BE2C (cell line): ENCODE measurements at regions not wholly inside any gene's neighbourhood (a gene's known extent, or its start where the extent isn't known, plus 50 kb on each side); places are given as distances from the start of the nearest gene placed in this dataset.

Source experiments
- DNase-seq: peaks from one replicate; pipeline ENCODE4 v3.0.0-alpha.2; 2020
- H3K27me3 ChIP-seq: fragments of 250-450 bp; sonication (Bioruptor Pico); 2 replicates; pipeline ENCODE4 v1.5.1; 2020; ENCODE audit warnings: mild to moderate bottlenecking
- H3K36me3 ChIP-seq: fragments of 250-450 bp; sonication (Bioruptor Pico); 2 replicates; pipeline ENCODE4 v1.5.1; 2020; ENCODE audit warnings: mild to moderate bottlenecking
- H3K4me1 ChIP-seq: fragments of 250-450 bp; sonication (Bioruptor Pico); 2 replicates; pipeline ENCODE4 v1.5.1; 2020
- H3K4me3 ChIP-seq: 2 replicates; pipeline ENCODE4 v1.5.1; 2011; ENCODE audit warnings: low read depth, low read length
- H3K9me3 ChIP-seq: fragments of 250-450 bp; sonication (Bioruptor Pico); 2 replicates; pipeline ENCODE4 v1.5.1; 2020
- TF ChIP-seq, protein P1 (sequence below): IDR thresholded peaks from 2 replicates; pipeline ENCODE4 v1.5.1; 2012; ENCODE audit warnings: mild to moderate bottlenecking, low read depth, low read length

GRCh38 chr9:7549249-7549648, 250.3 kb downstream of the DMAC1 start:
- no peaks in the 10 kb centered on the region; the same call in 1 of the 2 replicates for H3K27me3 ChIP-seq
- no peak overlapping the region for H3K4me3 ChIP-seq
- DNase-seq, result no peak
- no peaks in the 10 kb centered on the region for H3K4me1 ChIP-seq
- no peaks in the 10 kb centered on the region for H3K9me3 ChIP-seq
- no peaks in the 10 kb centered on the region for H3K36me3 ChIP-seq
- TF ChIP-seq, protein P1, sequence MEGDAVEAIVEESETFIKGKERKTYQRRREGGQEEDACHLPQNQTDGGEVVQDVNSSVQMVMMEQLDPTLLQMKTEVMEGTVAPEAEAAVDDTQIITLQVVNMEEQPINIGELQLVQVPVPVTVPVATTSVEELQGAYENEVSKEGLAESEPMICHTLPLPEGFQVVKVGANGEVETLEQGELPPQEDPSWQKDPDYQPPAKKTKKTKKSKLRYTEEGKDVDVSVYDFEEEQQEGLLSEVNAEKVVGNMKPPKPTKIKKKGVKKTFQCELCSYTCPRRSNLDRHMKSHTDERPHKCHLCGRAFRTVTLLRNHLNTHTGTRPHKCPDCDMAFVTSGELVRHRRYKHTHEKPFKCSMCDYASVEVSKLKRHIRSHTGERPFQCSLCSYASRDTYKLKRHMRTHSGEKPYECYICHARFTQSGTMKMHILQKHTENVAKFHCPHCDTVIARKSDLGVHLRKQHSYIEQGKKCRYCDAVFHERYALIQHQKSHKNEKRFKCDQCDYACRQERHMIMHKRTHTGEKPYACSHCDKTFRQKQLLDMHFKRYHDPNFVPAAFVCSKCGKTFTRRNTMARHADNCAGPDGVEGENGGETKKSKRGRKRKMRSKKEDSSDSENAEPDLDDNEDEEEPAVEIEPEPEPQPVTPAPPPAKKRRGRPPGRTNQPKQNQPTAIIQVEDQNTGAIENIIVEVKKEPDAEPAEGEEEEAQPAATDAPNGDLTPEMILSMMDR, result no peak

DNA sequence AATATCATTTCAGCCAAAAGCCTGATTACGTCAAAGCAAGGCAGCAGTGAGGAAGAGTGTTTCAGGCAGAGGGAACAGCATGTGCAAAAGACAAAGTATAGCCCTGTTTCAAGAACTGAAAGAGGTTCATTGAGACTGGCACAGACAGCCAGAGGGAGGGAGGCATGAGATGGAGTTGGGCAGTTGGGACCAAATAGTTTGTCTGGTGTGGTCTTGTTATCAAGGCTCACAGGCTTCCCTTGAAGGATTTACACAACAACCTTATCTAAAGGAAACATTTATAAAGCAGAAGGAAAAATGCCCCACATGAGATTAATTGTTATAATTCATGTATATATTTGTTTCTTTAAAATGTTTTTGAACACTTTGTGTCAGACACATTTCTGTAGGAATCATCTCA, 253.3 kb downstream of the DMAC1 start:
- no peaks in the 10 kb centered on the region for H3K36me3 ChIP-seq
- H3K4me3 ChIP-seq, result no peak overlapping the region
- TF ChIP-seq, protein P1, result no peak
- no peak for DNase-seq
- no peaks in the 10 kb centered on the region; the same call in 1 of the 2 replicates for H3K27me3 ChIP-seq
- H3K4me1 ChIP-seq, result no peaks in the 10 kb centered on the region
- no peaks in the 10 kb centered on the region for H3K9me3 ChIP-seq

GRCh38 chr9:7545371-7546165, 254.0 kb downstream of the DMAC1 start:
- Histone ChIP-seq H3K27me3 (no peaks in the 10 kb centered on the region), H3K36me3 (no peaks in the 10 kb centered on the region), H3K4me1 (no peaks in the 10 kb centered on the region), H3K4me3 (no peak overlapping the region), H3K9me3 (no peaks in the 10 kb centered on the region)
- TF ChIP-seq, protein P1, result no peak
- no peak for DNase-seq

- H3K36me3 ChIP-seq, result no peaks in the 10 kb centered on the region
- TF ChIP-seq, protein P1, result no peak
- H3K4me3 ChIP-seq, result no peak overlapping the region
- H3K9me3 ChIP-seq, result no peaks in the 10 kb centered on the region
- no peaks in the 10 kb centered on the region for H3K4me1 ChIP-seq
- no peaks in the 10 kb centered on the region for H3K27me3 ChIP-seq
- no peak for DNase-seq
These were observed 256.9 kb downstream of the DMAC1 start for GRCh38 chr9:7542693-7543092.

DNA sequence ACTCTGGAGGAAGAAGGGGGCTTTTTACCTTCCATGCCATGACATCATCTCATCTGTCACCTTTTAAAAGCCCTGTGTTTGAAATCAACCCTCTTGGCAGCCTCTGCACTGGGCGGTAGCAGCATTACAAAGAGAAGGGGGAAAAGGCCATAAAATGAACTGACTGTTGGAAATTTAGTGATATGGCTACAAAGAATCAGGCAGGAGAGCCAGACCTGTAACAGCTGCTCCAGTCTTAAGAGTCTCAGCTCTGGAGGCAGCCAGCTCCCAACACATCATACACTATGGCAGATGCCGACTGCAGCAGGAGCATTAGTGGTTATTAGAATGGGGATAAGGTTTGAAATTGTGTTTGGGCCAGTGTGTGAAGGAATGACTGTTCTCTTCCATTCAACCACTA, 257.5 kb downstream of the DMAC1 start:
- no peaks in the 10 kb centered on the region for H3K36me3 ChIP-seq
- no peaks in the 10 kb centered on the region for H3K4me1 ChIP-seq
- H3K9me3 ChIP-seq, result no peaks in the 10 kb centered on the region
- no peak overlapping the region for H3K4me3 ChIP-seq
- H3K27me3 ChIP-seq, result no peaks in the 10 kb centered on the region
- TF ChIP-seq, protein P1, result no peak
- DNase-seq, result no peak

DNA sequence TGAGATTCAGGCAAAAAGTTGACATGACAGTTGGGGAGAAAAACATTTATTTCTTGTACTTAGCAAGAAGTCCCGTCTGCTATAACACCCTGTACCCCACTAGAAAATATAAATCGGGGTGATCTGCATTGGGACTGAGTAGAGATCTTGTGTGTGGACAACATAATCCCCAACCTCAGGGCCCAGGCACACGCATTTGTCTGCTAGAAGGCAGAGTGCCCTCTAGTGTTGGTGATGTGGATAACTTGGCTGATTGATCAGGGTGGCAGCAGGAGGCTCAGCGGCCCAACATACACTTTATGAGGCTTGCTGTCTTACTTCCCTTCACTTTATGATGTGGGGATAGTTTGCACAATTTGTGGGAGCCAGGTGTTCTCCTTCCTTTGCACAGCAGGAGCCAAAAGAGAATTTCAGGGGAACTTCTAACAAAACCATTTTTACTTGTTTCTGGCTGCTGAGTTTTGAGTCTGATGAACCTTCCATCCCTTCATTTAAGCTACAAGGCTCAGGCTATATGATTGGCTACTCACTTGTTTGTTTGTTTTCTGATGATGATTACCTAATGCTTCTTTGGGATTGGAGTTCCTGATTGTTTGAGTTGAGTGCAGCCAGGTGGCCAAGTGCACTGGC, 263.2 kb downstream of the DMAC1 start:
- Histone ChIP-seq H3K4me3 (no peak overlapping the region), H3K36me3 (no peaks in the 10 kb centered on the region), H3K4me1 (no peaks in the 10 kb centered on the region), H3K9me3 (no peaks in the 10 kb centered on the region), H3K27me3 (no peaks in the 10 kb centered on the region)
- DNase-seq, result peak; percentile 64
- TF ChIP-seq, protein P1, result peak; percentile 77
